H9 (cell line): ENCODE measurements at regions not wholly inside any gene's neighbourhood (a gene's known extent, or its start where the extent isn't known, plus 50 kb on each side); places are given as distances from the start of the nearest gene placed in this dataset.

Experiments used
- DNase-seq: peaks from one replicate; pipeline ENCODE4 v3.0.0-alpha.2; 2017
- H2AFZ ChIP-seq: one replicate; pipeline ENCODE4 v1.6.1; 2013; ENCODE audit warnings: mild to moderate bottlenecking, low read length, control low read depth, moderate library complexity
- H2AK5ac ChIP-seq: 2 replicates; pipeline ENCODE4 v1.6.1; 2013; ENCODE audit warnings: low read length, control low read depth, mixed read lengths; ENCODE audit not compliant: insufficient read length
- H2BK120ac ChIP-seq: one replicate; pipeline ENCODE4 v1.6.1; 2013; ENCODE audit warnings: low read depth, mild to moderate bottlenecking, low read length, control low read depth, inconsistent platforms; ENCODE audit not compliant: poor library complexity, severe bottlenecking
- H2BK12ac ChIP-seq: 2 replicates; pipeline ENCODE4 v1.6.1; 2013; ENCODE audit warnings: low read length, control low read depth, mixed read lengths, low read depth; ENCODE audit not compliant: insufficient read length
- H2BK15ac ChIP-seq: 2 replicates; pipeline ENCODE4 v1.6.1; 2013; ENCODE audit warnings: low read depth, low read length, control low read depth
- H2BK20ac ChIP-seq: one replicate; pipeline ENCODE4 v1.6.1; 2013; ENCODE audit warnings: low read depth, mild to moderate bottlenecking, low read length, control low read depth, inconsistent platforms; ENCODE audit not compliant: poor library complexity, severe bottlenecking
- H2BK5ac ChIP-seq: 2 replicates; pipeline ENCODE4 v1.6.1; 2013; ENCODE audit warnings: low read length, control low read depth, mixed read lengths; ENCODE audit not compliant: insufficient read length
- H3K14ac ChIP-seq: 2 replicates; pipeline ENCODE4 v1.6.1; 2013; ENCODE audit warnings: low read length, control low read depth; ENCODE audit not compliant: insufficient read depth
- H3K18ac ChIP-seq: 2 replicates; pipeline ENCODE4 v1.6.1; 2013; ENCODE audit warnings: low read depth, mild to moderate bottlenecking, mixed read lengths, low read length, control low read depth; ENCODE audit not compliant: insufficient read length
- H3K23ac ChIP-seq: 2 replicates; pipeline ENCODE4 v1.6.1; 2013; ENCODE audit warnings: low read length, control low read depth, mixed read lengths, low read depth; ENCODE audit not compliant: insufficient read length
- H3K23me2 ChIP-seq: 2 replicates; pipeline ENCODE4 v1.6.1; 2013; ENCODE audit warnings: low read depth, mild to moderate bottlenecking, mixed read lengths, low read length, control low read depth; ENCODE audit not compliant: insufficient read length, poor library complexity, severe bottlenecking
- H3K27ac ChIP-seq: 2 replicates; pipeline ENCODE4 v1.5.1; 2013; ENCODE audit warnings: low read length, control low read depth, mixed read lengths, low read depth; ENCODE audit not compliant: insufficient read length
- H3K27me3 ChIP-seq: 2 replicates; pipeline ENCODE4 v1.6.1; 2013; ENCODE audit warnings: low read length, control low read depth, inconsistent platforms; ENCODE audit not compliant: insufficient read depth
- H3K4ac ChIP-seq: 2 replicates; pipeline ENCODE4 v1.6.1; 2013; ENCODE audit warnings: low read depth, mild to moderate bottlenecking, control low read depth, inconsistent platforms, low read length, moderate library complexity
- H3K4me1 ChIP-seq: 2 replicates; pipeline ENCODE4 v1.6.1; 2013; ENCODE audit warnings: low read length, control low read depth, inconsistent platforms; ENCODE audit not compliant: insufficient read depth
- H3K4me2 ChIP-seq: 2 replicates; pipeline ENCODE4 v1.6.1; 2013; ENCODE audit warnings: low read length, control low read depth, mixed read lengths; ENCODE audit not compliant: insufficient read length, insufficient read depth
- H3K56ac ChIP-seq: 2 replicates; pipeline ENCODE4 v1.6.1; 2013; ENCODE audit warnings: low read depth, mild to moderate bottlenecking, mixed read lengths, low read length, control low read depth; ENCODE audit not compliant: insufficient read length
- H3K79me1 ChIP-seq: 2 replicates; pipeline ENCODE4 v1.6.1; 2013; ENCODE audit warnings: low read depth, mild to moderate bottlenecking, moderate library complexity, low read length, control low read depth, inconsistent platforms; ENCODE audit not compliant: insufficient read depth, poor library complexity, severe bottlenecking
- H3K79me2 ChIP-seq: 2 replicates; pipeline ENCODE4 v1.6.1; 2013; ENCODE audit warnings: low read length, control low read depth, inconsistent platforms; ENCODE audit not compliant: insufficient read depth
- H3K9ac ChIP-seq: 2 replicates; pipeline ENCODE4 v1.6.1; 2013; ENCODE audit warnings: low read length, control low read depth, mixed read lengths; ENCODE audit not compliant: insufficient read length; ENCODE audit errors: extremely low read depth
- H3K9me3 ChIP-seq: one replicate; pipeline ENCODE4 v1.6.1; 2013; ENCODE audit warnings: low read depth, low read length, inconsistent platforms; ENCODE audit not compliant: control insufficient read depth
- H3T11ph ChIP-seq: one replicate; pipeline ENCODE4 v1.6.1; 2013; ENCODE audit warnings: mild to moderate bottlenecking, low read length, control low read depth, inconsistent platforms
- H4K20me1 ChIP-seq: one replicate; pipeline ENCODE4 v1.6.1; 2013; ENCODE audit not compliant: control insufficient read depth, insufficient read length, insufficient read depth
- H4K5ac ChIP-seq: 2 replicates; pipeline ENCODE4 v1.6.1; 2013; ENCODE audit warnings: low read depth, mild to moderate bottlenecking, mixed read lengths, low read length, control low read depth; ENCODE audit not compliant: insufficient read length
- H4K8ac ChIP-seq: replicated peaks from 2 replicates; pipeline ENCODE4 v1.6.1; 2013; ENCODE audit warnings: low read length, control low read depth, mixed read lengths, low read depth; ENCODE audit not compliant: insufficient read length
- H4K91ac ChIP-seq: 2 replicates; pipeline ENCODE4 v1.6.1; 2013; ENCODE audit warnings: low read depth, mild to moderate bottlenecking, moderate library complexity, mixed read lengths, low read length, control low read depth; ENCODE audit not compliant: insufficient read length
- H3K27ac Mint-ChIP-seq, 3 experiments: 2 replicates in 2 of 3; 3 replicates in 1 of 3; pipeline ENCODE4 v1.8.0; 2020 to 2021; ENCODE audit warnings: mixed read lengths in 3 of 3, mild to moderate bottlenecking in 1 of 3, moderate library complexity in 1 of 3
- H3K27me3 Mint-ChIP-seq: 2 replicates; pipeline ENCODE4 v1.8.0; 2021; ENCODE audit warnings: low read depth, mild to moderate bottlenecking, moderate library complexity, mixed read lengths
- H3K36me3 Mint-ChIP-seq, 3 experiments: 2 replicates in 2 of 3; 3 replicates in 1 of 3; pipeline ENCODE4 v1.8.0; 2020 to 2021; ENCODE audit warnings: low read depth in 3 of 3, mixed read lengths in 3 of 3; ENCODE audit not compliant: insufficient read depth in 1 of 3
- H3K4me1 Mint-ChIP-seq, 2 experiments: 2 replicates each; pipeline ENCODE4 v1.8.0; 2020; ENCODE audit warnings: mixed read lengths in 2 of 2
- H3K4me3 Mint-ChIP-seq, 2 experiments: 2 replicates in 1 of 2; 3 replicates in 1 of 2; pipeline ENCODE4 v1.8.0; 2020 to 2021; ENCODE audit warnings: mild to moderate bottlenecking in 2 of 2, mixed read lengths in 2 of 2, moderate library complexity in 1 of 2
- H3K9me3 Mint-ChIP-seq, 2 experiments: 2 replicates in 1 of 2; 3 replicates in 1 of 2; pipeline ENCODE4 v1.8.0; 2020; ENCODE audit warnings: mild to moderate bottlenecking in 2 of 2, mixed read lengths in 2 of 2, moderate library complexity in 1 of 2
- CTCF ChIP-seq: fragments of 200-600 bp; sonication (generic); conservative IDR thresholded peaks from 3 replicates; pipeline ENCODE4 v1.8.0; 2021; ENCODE audit warnings: antibody characterized with exemption, mild to moderate bottlenecking
- WGBS: extraction: QIAGEN DNeasy Blood & Tissue Kit; methylation state at CpG from one replicate; pipeline ENCODE4 v1.1.7; 2013; ENCODE audit warnings: missing lambda C conversion rate, low lambda C conversion rate, mixed read lengths; ENCODE audit not compliant: insufficient read length; ENCODE audit errors: extremely low coverage; 5-methylcytosine and 5-hydroxymethylcytosine counted together

GRCh38 chr4:13102092-13102742 lies 381.9 kb downstream of the RAB28 start:
- no peak overlapping the region for H4K8ac ChIP-seq
- no peak overlapping the region for H3K56ac ChIP-seq
- H2BK20ac ChIP-seq = no peak overlapping the region
- H3K79me2 ChIP-seq = no peaks in the 10 kb centered on the region
- H2AK5ac ChIP-seq = no peak overlapping the region
- no peak overlapping the region for H2BK12ac ChIP-seq
- no peak overlapping the region for H3K27ac ChIP-seq
- no peak overlapping the region for H3K4me3 Mint-ChIP-seq
- peaks cover 2 to 7% of the 10 kb centered on the region in 2 experiments; a peak in 3 of 5 replicates for H3K9me3 Mint-ChIP-seq
- TF ChIP-seq CTCF = no peak
- H2BK5ac ChIP-seq = no peak overlapping the region
- H2AFZ ChIP-seq = no peak overlapping the region
- H3K4me1 ChIP-seq = no peaks in the 10 kb centered on the region
- DNase-seq = no peak
- H3K36me3 Mint-ChIP-seq = peaks cover 0 to 8% (median 0%) of the 10 kb centered on the region in 3 experiments; a peak in 3 of 7 replicates
- H2BK15ac ChIP-seq = no peak overlapping the region
- H3K23ac ChIP-seq = no peak overlapping the region
- H3K9ac ChIP-seq = no peak overlapping the region
- no peak overlapping the region for H4K91ac ChIP-seq
- peaks cover 4 to 8% of the 10 kb centered on the region in 2 experiments; a peak in 3 of 4 replicates for H3K4me1 Mint-ChIP-seq
- no peak overlapping the region for H3K4ac ChIP-seq
- no peak overlapping the region for H3T11ph ChIP-seq
- H3K14ac ChIP-seq = no peak overlapping the region
- H3K23me2 ChIP-seq = no peaks in the 10 kb centered on the region
- H3K27me3 ChIP-seq = no peaks in the 10 kb centered on the region
- no peak overlapping the region for H4K5ac ChIP-seq
- WGBS = no CpG with 5 or more reads among the region's 6 CpGs
- H3K4me2 ChIP-seq = no peak overlapping the region
- no peak overlapping the region; a peak in 1 of 7 replicates for H3K27ac Mint-ChIP-seq
- H3K9me3 ChIP-seq = no peaks in the 10 kb centered on the region
- no peak overlapping the region for H2BK120ac ChIP-seq
- H4K20me1 ChIP-seq = no peaks in the 10 kb centered on the region
- H3K79me1 ChIP-seq = no peaks in the 10 kb centered on the region
- no peak overlapping the region for H3K18ac ChIP-seq
- H3K27me3 Mint-ChIP-seq = peaks cover 2% of the 10 kb centered on the region; the same call in 1 of the 2 replicates
